HG02610 (cell line): ENCODE measurements at regions not wholly inside any gene's neighbourhood (a gene's known extent, or its start where the extent isn't known, plus 50 kb on each side); places are given as distances from the start of the nearest gene placed in this dataset.

Source experiments
- ATAC-seq: cut with Tn5 transposase; IDR thresholded peaks from one replicate; pipeline ENCODE4 v1.9.1; 2021; ENCODE audit warnings: mild to moderate bottlenecking, moderate library complexity; ENCODE audit not compliant: unreplicated experiment

- ATAC-seq: no peak
These were observed 1109.8 kb upstream of the AUTS2 start for GRCh38 chr7:68488341-68489060.

- ATAC-seq: no peak
These were observed 1106.5 kb upstream of the AUTS2 start for GRCh38 chr7:68491523-68492358.

DNA sequence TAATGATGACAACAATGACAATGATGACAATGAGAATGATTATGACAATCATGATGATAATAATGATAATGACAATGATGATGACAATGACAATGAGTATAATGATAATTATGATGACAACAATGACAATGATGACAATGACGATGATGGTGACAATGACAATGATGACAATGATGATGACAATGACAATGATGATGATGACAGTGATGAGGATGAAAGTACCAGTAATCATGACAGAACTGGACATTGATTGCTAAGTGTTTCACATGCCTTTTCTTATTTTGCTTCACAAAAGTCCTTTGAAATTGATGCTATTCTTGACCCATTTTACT, 1106.0 kb upstream of the AUTS2 start:
- ATAC-seq: no peak

GRCh38 chr7:68503400-68503799, 1094.9 kb upstream of the AUTS2 start:
- no peak for ATAC-seq

- no peak for ATAC-seq
These were observed 1093.6 kb upstream of the AUTS2 start for GRCh38 chr7:68504716-68505115.

- no peak for ATAC-seq
These were observed 1092.6 kb upstream of the AUTS2 start for GRCh38 chr7:68505721-68506120.

GRCh38 chr7:68507668-68508067, 1090.6 kb upstream of the AUTS2 start:
- no peak for ATAC-seq

DNA sequence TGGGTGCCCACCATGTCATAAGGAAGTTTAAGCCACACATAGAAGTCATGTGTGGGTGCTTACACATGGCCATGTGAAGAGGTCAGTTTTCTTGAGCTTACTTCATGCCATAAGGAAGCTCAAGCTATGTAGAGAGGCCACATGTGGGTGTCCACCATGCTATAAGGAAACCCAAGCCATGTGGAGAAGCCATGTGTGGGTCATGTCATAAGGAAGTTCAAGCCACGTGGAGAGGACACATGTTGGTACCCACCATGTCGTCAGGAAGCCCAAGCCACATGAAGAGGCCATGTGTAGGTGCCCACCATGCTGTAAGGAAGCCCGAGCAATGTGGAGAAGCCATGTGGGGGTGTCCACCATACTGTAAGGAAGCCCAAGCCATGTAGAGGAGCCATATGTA, 1089.2 kb upstream of the AUTS2 start:
- ATAC-seq: no peak

DNA sequence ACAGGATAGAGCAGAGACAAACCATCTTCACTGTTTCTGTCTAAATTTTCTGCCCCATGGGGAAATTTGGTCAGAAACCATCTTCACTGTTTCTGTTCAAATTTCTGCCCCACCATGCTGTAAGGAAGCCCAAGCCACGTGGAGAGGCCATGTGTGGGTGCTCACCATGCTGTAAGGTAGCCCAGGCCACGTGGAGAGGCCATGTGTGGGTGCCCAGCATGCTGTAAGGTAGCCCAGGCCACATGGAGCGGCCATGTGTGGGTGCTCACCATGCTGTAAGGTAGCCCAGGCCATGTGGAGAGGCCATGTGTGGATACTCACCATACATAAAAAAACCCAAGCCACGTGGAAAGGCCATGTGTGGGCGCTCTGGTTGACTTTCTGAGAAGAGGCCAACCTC, 1088.7 kb upstream of the AUTS2 start:
- ATAC-seq: no peak

- ATAC-seq: no peak
These were observed 1087.0 kb upstream of the AUTS2 start for GRCh38 chr7:68511281-68511680.

GRCh38 chr7:68512466-68512865, 1085.8 kb upstream of the AUTS2 start:
- ATAC-seq: no peak

GRCh38 chr7:68518060-68518459, 1080.2 kb upstream of the AUTS2 start:
- ATAC-seq: no peak

- no peak for ATAC-seq
These were observed 1074.1 kb upstream of the AUTS2 start for GRCh38 chr7:68524126-68524525.

- ATAC-seq: no peak
These were observed 1069.1 kb upstream of the AUTS2 start for GRCh38 chr7:68529221-68529620.

- ATAC-seq: no peak
These were observed 1063.0 kb upstream of the AUTS2 start for GRCh38 chr7:68535266-68535665.

- ATAC-seq: no peak
These were observed 1061.1 kb upstream of the AUTS2 start for GRCh38 chr7:68537051-68537773.

- no peak for ATAC-seq
These were observed 1060.6 kb upstream of the AUTS2 start for GRCh38 chr7:68537774-68538071.

DNA sequence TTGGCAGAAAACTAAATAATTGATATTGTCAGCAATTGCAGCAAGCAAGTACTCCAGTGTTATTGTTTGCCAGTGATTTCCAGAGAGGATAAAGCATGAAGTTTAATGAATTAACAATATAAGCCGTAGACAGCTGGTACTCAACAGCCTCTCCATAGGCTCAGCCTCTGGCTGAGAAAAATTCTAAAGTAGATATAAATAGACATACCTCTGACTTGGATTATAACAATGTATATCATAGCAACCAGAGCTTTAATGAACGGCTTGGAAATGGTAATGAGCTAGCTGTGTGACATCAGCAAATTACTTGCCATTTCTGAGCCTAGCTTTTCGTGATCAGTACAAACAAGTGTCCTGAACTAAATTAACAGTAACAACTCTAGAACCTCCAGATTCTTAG, 1055.4 kb upstream of the AUTS2 start:
- no peak for ATAC-seq

- ATAC-seq: no peak
These were observed 1053.4 kb upstream of the AUTS2 start for GRCh38 chr7:68544851-68545250.

- ATAC-seq: no peak
These were observed 1051.1 kb upstream of the AUTS2 start for GRCh38 chr7:68547181-68547580.

DNA sequence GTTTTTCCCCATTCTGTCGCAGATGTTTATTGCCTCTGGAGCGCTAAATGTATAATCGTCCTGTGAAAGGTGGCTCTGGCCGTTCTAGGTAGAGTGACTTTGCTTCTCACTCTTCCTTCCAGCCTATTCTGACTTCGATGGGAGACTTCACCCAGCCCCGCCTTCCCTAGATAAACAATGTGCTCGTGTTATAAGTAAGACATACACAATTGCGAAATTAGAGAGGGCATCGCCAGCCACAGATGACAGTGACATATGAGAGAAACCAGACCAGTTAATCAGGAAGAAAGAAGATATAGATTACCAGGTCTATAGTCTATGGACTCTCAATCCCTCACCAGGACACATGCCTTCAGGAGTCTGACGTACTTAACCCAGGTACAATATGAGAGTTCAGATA, 1050.5 kb upstream of the AUTS2 start:
- ATAC-seq: no peak

- ATAC-seq: no peak
These were observed 1048.2 kb upstream of the AUTS2 start for GRCh38 chr7:68550027-68550426.
